OCI-LY3 (cell line): ENCODE measurements at regions not wholly inside any gene's neighbourhood (a gene's known extent, or its start where the extent isn't known, plus 50 kb on each side); places are given as distances from the start of the nearest gene placed in this dataset.

Experiments used
- H2AFZ ChIP-seq: fragments of 200-600, 300-600 bp; shearing (Covaris generic); 2 replicates; pipeline ENCODE4 v1.6.0; 2014; ENCODE audit warnings: antibody characterized with exemption, low read depth, low read length
- H3K27ac ChIP-seq: fragments of 200-600, 300-600 bp; sonication (generic); 2 replicates; pipeline ENCODE4 v1.5.1; 2014; ENCODE audit warnings: mild to moderate bottlenecking, low read length, moderate library complexity, mixed read lengths
- H3K27me3 ChIP-seq: fragments of 200-600, 300-600 bp; sonication (generic); 2 replicates; pipeline ENCODE4 v1.6.1; 2014; ENCODE audit warnings: low read depth, low read length, mixed read lengths
- H3K36me3 ChIP-seq: fragments of 200-600, 300-600 bp; sonication (generic); replicated peaks from 2 replicates; pipeline ENCODE3; 2014; ENCODE audit warnings: low read depth, low read length, mixed read lengths
- H3K4me1 ChIP-seq: fragments of 300-600, 200-600 bp; sonication (generic); 2 replicates; pipeline ENCODE4 v1.6.1; 2014; ENCODE audit warnings: low read length, mixed read lengths
- H3K4me2 ChIP-seq: fragments of 200-600, 300-600 bp; sonication (generic); 2 replicates; pipeline ENCODE4 v1.6.1; 2014; ENCODE audit warnings: low read length, mixed read lengths
- H3K4me3 ChIP-seq: fragments of 300-600, 200-600 bp; sonication (generic); 2 replicates; pipeline ENCODE4 v1.5.1; 2014; ENCODE audit warnings: antibody characterized with exemption, mild to moderate bottlenecking, low read length, moderate library complexity
- H3K79me2 ChIP-seq: fragments of 300-600, 200-600 bp; shearing (Covaris generic); 2 replicates; pipeline ENCODE4 v1.6.1; 2014; ENCODE audit warnings: mild to moderate bottlenecking, low read length, mixed read lengths
- H3K9ac ChIP-seq: fragments of 300-600, 200-600 bp; shearing (Covaris generic); 2 replicates; pipeline ENCODE4 v1.6.0; 2014; ENCODE audit warnings: mild to moderate bottlenecking, low read length, moderate library complexity
- H3K9me3 ChIP-seq: fragments of 200-600, 300-600 bp; shearing (Covaris generic); 2 replicates; pipeline ENCODE4 v1.6.1; 2014; ENCODE audit warnings: low read length, mixed read lengths; ENCODE audit not compliant: insufficient read depth
- H4K20me1 ChIP-seq: fragments of 200-600, 300-600 bp; sonication (generic); 2 replicates; pipeline ENCODE4 v1.6.1; 2016; ENCODE audit warnings: low read length, mixed read lengths; ENCODE audit not compliant: insufficient read depth
- CTCF ChIP-seq: fragments of 200-600, 300-600 bp; sonication (generic); IDR thresholded peaks from 2 replicates; pipeline ENCODE4 v1.5.1; 2014; ENCODE audit warnings: antibody characterized with exemption, low read length, low read depth
- EZH2phosphoT487 ChIP-seq: fragments of 200-600 bp; shearing (Covaris generic); IDR thresholded peaks from 2 replicates; pipeline ENCODE4 v1.6.1; 2018; ENCODE audit warnings: antibody characterized with exemption, mixed run types, low read depth

- H3K9ac ChIP-seq, result no peak overlapping the region
- no peak overlapping the region for H3K4me3 ChIP-seq
- no peaks in the 10 kb centered on the region for H3K4me1 ChIP-seq
- H2AFZ ChIP-seq, result no peak overlapping the region
- no peaks in the 10 kb centered on the region for H3K9me3 ChIP-seq
- no peaks in the 10 kb centered on the region; the same call in 1 of the 2 replicates for H3K27me3 ChIP-seq
- no peaks in the 10 kb centered on the region for H3K36me3 ChIP-seq
- no peak overlapping the region for H3K27ac ChIP-seq
- H4K20me1 ChIP-seq, result no peaks in the 10 kb centered on the region
- H3K79me2 ChIP-seq, result no peaks in the 10 kb centered on the region
- H3K4me2 ChIP-seq, result no peak overlapping the region
- TF ChIP-seq EZH2phosphoT487 (no peak), CTCF (no peak)
Measured at GRCh38 chr2:234373481-234374149, 123.3 kb downstream of the ARL4C start.

GRCh38 chr2:234373060-234373459, 123.8 kb downstream of the ARL4C start:
- Histone ChIP-seq H3K9me3 (no peaks in the 10 kb centered on the region), H3K4me1 (no peaks in the 10 kb centered on the region), H3K9ac (no peak overlapping the region), H3K4me2 (no peak overlapping the region), H3K27me3 (no peaks in the 10 kb centered on the region; the same call in 1 of the 2 replicates), H4K20me1 (no peaks in the 10 kb centered on the region), H2AFZ (no peak overlapping the region), H3K27ac (no peak overlapping the region), H3K79me2 (no peaks in the 10 kb centered on the region), H3K36me3 (no peaks in the 10 kb centered on the region), H3K4me3 (no peak overlapping the region)
- TF ChIP-seq CTCF (no peak), EZH2phosphoT487 (no peak)

- no peak overlapping the region for H3K27ac ChIP-seq
- TF ChIP-seq EZH2phosphoT487 (no peak), CTCF (no peak)
- H3K79me2 ChIP-seq, result no peaks in the 10 kb centered on the region
- no peaks in the 10 kb centered on the region for H3K9me3 ChIP-seq
- H2AFZ ChIP-seq, result no peak overlapping the region
- no peak overlapping the region for H3K4me3 ChIP-seq
- no peak overlapping the region for H3K9ac ChIP-seq
- no peaks in the 10 kb centered on the region for H3K36me3 ChIP-seq
- H3K4me2 ChIP-seq, result no peak overlapping the region
- H4K20me1 ChIP-seq, result no peaks in the 10 kb centered on the region
- H3K27me3 ChIP-seq, result no peaks in the 10 kb centered on the region; the same call in 1 of the 2 replicates
- no peaks in the 10 kb centered on the region for H3K4me1 ChIP-seq
Measured at GRCh38 chr2:234372506-234372905, 124.4 kb downstream of the ARL4C start.

- H4K20me1 ChIP-seq, result no peaks in the 10 kb centered on the region
- H3K4me2 ChIP-seq, result no peak overlapping the region
- no peak overlapping the region for H2AFZ ChIP-seq
- no peaks in the 10 kb centered on the region for H3K9me3 ChIP-seq
- H3K27ac ChIP-seq, result no peak overlapping the region
- TF ChIP-seq CTCF (no peak), EZH2phosphoT487 (no peak)
- H3K79me2 ChIP-seq, result no peaks in the 10 kb centered on the region
- H3K4me3 ChIP-seq, result no peak overlapping the region
- H3K27me3 ChIP-seq, result no peaks in the 10 kb centered on the region
- H3K4me1 ChIP-seq, result no peaks in the 10 kb centered on the region
- no peaks in the 10 kb centered on the region for H3K36me3 ChIP-seq
- H3K9ac ChIP-seq, result no peak overlapping the region
Measured at GRCh38 chr2:234368861-234369261, 128.0 kb downstream of the ARL4C start.
